K562 (cell line): ENCODE measurements at regions not wholly inside any gene's neighbourhood (a gene's known extent, or its start where the extent isn't known, plus 50 kb on each side); places are given as distances from the start of the nearest gene placed in this dataset.

ENCODE experiments used
- POLR2A ChIP-seq: fragments of 450-650 bp; conservative IDR thresholded peaks from 2 replicates; pipeline ENCODE4 v1.6.1; 2016
- SMAD1 ChIP-seq: fragments of 150-350 bp; IDR thresholded peaks from 2 replicates; pipeline ENCODE4 v1.6.1; 2014; ENCODE audit warnings: low read length, low read depth; ENCODE audit not compliant: partially characterized antibody
- SMARCA4 ChIP-seq: fragments of 450-650 bp; IDR thresholded peaks from 2 replicates; pipeline ENCODE4 v1.6.1; 2016
- SMARCB1 ChIP-seq: IDR thresholded peaks from 2 replicates; pipeline ENCODE4 v1.6.1; 2011; ENCODE audit warnings: improper control_type of control experiment, low read depth; ENCODE audit not compliant: insufficient read length
- ZBTB40 ChIP-seq, 2 experiments: fragments of 450-650 bp in 1 of 2; sonication (generic) in 1 of 2; formaldehyde crosslinking in 1 of 2; IDR thresholded peaks; 2 replicates each; pipeline versions ENCODE4 v1.7.1 to v1.9.0; 2016 to 2022; ENCODE audit warnings: inconsistent platforms in 1 of 2, mild to moderate bottlenecking in 1 of 2, missing genetic modification reagents in 1 of 2

GRCh38 chr1:157364612-157365011 is 187.7 kb downstream of the FCRL5 start (continued):
- TF ChIP-seq ZBTB40 (IDR thresholded peaks at IDR 0.05) = no peak
- no peak for TF ChIP-seq ZBTB40 (CRISPR knock-in tag; IDR thresholded peaks at IDR 0.05)
- no peak for TF ChIP-seq SMAD1
- no peak for TF ChIP-seq SMARCB1
- TF ChIP-seq POLR2A = no peak
- no peak for TF ChIP-seq SMARCA4
